DMS79 treated with DMSO at 0.1 percent for 48 hours (cell line): ENCODE measurements at regions not wholly inside any gene's neighbourhood (a gene's known extent, or its start where the extent isn't known, plus 50 kb on each side); places are given as distances from the start of the nearest gene placed in this dataset.
"Not testable (repeated sequence)": the region's sequence is repeated elsewhere in the genome, so short reads cannot be mapped to it uniquely, and the experiment has no call there.

Experiments
- DNase-seq: peaks from one replicate; lab custom pipeline; 2025; lab: John Stamatoyannopoulos, UW

- DNase-seq, result no peak
Observed at GRCh38 chr9:80540387-80540786, 968.6 kb downstream of the TLE4 start.

DNA sequence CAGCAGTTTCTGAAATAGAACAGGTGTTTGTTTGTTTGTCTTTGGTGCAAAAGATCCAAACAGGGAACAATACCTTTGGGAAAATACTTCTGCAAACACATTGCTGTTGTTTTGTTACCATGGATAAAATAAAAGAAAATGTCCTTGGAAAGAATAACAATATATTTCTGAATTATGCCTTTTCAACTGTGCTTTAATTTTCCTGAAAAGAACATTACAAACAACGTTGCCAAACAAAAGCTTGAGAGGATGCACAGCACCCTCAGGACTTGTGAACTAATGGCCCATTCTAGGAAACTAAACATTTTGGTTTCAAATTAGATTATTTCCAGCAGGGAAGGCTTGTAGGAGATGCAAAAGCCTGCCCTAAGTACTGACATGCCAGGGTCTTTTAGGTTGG lies 967.2 kb downstream of the TLE4 start:
- DNase-seq, result no peak

GRCh38 chr9:80522465-80522864 lies 950.7 kb downstream of the TLE4 start:
- DNase-seq, result no peak

- no peak for DNase-seq
Observed at GRCh38 chr9:80521151-80521550, 949.4 kb downstream of the TLE4 start.

DNA sequence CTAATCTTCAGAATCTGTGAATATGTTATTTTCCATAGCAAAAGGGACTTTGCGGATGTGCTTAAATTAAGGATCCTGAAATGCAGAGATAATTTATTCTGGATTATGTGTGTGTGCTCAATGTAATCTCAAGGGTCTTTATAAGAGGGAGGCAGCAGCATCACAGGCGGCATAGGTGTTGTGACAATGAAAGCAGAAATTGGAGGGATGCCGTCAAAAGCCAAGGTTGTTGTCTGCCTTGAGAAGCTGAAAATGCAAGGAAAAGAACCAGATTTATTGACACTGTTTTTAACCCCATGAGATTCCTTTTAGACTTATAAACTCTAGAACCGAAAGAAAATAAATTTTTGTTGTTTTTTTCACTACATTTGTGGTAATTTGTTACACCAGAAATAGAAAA lies 948.5 kb downstream of the TLE4 start:
- DNase-seq, result no peak

GRCh38 chr9:80518441-80518840 lies 946.7 kb downstream of the TLE4 start:
- DNase-seq, result no peak

DNA sequence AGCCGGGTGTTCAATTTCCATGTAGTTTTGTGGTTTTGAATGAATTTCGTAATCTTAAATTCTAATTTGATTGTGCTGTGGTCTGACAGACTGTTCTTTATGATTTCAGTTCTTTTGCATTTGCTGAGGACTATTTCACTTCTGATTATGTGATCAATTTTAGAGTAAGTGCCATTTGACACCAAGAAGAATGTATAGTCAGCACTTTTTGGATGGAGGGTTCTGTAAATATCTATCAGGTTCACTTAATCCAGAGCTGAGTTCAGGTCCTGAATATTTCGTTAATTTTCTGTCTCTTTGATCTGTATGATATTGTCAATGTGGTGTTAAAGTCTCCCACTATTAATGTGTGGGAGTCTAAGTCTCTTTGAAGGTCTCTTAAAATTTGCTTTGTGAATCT lies 944.9 kb downstream of the TLE4 start:
- no peak for DNase-seq

- DNase-seq, result no peak
Observed at GRCh38 chr9:80509358-80509757, 937.6 kb downstream of the TLE4 start.

DNA sequence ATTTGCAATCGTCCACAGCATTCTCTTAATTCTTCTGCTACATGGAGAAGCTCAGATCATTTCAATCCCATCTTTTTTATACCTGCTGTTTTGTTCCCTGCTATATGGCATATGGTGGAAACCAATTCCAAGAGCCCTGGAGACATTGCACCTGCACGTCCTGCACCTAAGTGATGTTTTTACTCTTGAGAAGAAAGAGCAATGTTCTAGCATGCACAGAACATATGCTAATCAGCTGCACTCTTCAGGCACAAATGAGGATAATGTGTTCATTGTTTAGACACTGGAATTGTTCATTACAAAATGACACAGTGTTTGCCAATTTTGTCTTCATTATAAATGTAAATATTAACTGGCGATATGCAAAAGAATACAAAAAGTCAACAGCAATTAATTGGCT lies 935.8 kb downstream of the TLE4 start:
- DNase-seq, result no peak

- no peak for DNase-seq
Observed at GRCh38 chr9:80504601-80505230, 933.0 kb downstream of the TLE4 start.

DNA sequence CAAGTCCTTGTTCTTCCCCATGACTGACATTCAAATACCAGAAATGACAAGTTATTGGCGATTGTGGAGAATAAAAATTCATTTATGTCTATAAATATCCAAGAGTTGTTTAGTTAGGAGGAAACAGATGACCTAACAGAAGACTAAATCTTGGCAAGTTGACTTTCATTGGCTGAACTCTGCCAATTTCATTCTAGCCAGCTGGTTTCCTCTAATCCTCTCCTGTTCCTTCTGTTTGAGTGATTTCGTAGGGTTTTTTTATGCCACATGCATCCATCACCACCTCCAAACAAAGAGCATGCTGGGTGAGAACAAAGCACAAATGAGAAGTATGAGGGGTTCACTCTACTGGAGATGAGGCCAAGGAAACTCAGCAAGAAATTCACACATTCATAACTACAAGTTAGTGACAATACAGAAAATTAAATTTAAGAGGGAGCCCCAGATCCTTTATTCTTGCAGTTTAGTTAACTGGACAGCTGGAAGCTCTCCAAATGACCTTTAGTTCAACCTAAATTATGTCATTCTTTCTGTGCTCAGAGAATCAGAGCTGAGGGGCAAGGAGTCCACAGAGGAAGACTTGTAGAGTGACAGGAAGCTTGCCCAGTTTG lies 932.0 kb downstream of the TLE4 start:
- no peak for DNase-seq

GRCh38 chr9:80502306-80502705 lies 930.5 kb downstream of the TLE4 start:
- DNase-seq, result no peak

GRCh38 chr9:80501635-80502034 lies 929.9 kb downstream of the TLE4 start:
- no peak for DNase-seq

DNA sequence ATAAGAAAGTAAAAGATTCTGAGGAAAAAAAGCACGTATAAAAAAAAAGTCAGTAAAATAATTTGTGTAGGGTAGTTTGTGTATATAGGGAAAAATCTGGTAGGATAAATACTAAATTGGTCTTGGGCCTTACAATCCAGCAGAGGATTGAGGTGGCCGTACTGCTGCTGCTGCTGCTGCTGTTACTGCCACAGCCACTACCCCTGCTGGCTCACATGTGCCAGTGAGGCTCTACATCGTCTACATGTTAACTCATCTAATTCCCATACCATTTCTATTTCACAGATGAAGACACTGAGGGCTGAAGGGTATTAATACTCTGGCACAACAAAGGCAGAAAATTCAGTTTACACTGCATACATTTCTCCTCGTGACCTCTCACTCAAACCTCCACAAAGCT lies 928.5 kb downstream of the TLE4 start:
- no peak for DNase-seq

GRCh38 chr9:80498001-80498555 lies 926.3 kb downstream of the TLE4 start:
- DNase-seq, result no peak

GRCh38 chr9:80496901-80497556 lies 925.3 kb downstream of the TLE4 start:
- no peak for DNase-seq

DNA sequence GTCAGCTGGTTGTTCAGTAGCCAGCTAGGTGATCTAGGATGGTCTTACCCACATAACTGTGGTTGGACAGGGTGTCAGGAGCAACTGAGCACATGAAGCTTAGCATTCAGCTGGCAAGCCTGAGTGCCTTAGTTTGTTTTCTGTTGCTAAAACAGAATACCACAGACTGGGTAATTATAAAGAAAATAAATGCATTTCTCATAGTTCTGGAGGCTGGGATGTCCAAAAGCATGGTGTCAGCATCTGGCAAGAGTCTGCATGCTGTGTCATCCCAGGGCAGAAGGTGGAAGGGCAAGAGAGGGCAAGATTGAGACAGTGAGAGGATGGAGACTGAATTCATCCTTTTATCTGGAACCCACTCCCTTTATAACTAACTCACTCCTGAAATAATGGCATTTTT lies 921.5 kb downstream of the TLE4 start:
- no peak for DNase-seq

DNA sequence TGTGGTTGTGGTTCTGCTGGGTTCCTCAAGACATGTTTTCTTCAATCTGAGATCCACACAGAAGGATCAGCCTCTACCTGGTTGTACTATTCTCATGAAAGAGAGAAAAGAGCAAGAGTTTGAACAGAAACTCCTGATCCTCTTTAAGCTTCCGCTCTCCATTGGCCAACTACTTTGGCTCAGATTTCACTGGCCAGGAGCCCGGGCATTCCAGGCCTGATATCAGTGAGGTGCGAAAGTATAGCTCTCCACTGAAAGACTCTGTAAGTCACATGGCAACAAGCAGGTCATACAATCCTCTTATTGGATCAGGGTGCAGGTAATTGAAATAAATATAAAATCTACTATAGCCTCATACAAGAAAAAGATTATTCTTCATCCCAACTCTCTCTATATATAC lies 920.5 kb downstream of the TLE4 start:
- peak; percentile 20 for DNase-seq

DNA sequence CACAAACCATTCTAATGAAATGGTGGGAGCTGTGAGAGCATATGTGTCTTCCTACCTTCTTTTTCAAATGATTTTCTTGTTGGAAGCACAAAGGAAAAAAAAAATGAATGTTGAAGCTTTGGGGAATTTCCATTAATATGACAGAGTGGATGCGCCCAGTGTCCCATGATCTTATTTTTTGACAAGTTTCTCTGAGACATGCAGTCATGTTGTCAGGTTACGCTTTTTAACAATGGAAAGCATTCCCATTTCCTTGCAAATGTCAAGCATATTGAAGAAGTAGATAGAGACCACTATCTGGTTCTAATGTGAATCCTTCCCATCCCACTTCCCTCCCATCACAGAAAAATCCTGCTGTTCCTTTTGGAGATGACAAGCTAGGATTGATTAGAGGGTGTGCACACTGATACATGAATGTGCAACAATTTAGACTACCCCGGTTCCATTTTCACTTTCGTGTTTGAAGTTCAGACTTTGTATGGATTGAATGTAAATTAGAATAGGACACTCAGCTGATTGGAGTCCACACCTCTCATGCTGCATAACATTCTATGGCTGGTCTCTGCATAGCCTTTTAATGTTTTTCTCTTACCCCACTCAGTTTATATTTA lies 919.4 kb downstream of the TLE4 start:
- no peak for DNase-seq

GRCh38 chr9:80489329-80489728 lies 917.6 kb downstream of the TLE4 start:
- DNase-seq, result no peak

DNA sequence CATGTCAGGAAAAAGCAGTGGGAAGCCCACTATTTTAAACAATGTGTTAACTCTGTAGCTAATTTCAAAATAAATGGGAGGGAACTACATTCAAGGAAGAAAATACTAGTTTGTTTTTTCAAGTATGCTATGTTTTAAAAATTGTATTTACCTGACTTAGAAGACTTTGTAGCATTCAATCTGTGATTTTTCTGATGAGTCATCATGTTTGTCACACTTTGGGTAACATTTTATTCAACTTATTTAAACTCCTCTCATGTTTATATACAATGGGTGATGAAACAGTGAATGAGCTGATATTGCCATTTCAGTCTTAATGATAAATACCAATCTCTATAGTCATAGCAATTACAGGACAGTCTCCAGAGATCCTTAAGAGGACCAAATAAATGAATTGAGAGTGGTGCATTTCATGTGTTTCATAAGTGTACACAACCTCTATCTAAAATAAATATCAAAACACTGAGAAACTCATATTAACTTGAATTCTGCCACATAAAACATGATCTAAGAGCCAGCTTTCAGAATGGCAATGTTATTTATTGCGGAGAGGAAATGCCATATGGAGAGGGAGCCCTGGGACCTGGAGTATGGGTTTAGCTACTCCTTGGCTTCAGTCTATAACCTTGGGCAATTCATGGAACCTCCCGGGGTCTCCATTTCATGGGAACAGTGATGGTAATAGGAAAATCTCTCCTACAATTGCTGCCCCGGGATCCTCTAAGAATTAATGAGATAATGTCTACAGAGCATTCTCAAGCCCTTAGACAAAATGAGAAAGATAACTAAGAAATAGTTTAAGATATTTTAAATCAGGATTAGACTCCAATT lies 913.9 kb downstream of the TLE4 start:
- DNase-seq, result no peak

- DNase-seq, result not testable (repeated sequence)
Observed at GRCh38 chr9:80482251-80482650, 910.5 kb downstream of the TLE4 start.
